Suprapubic skin (tissue), 4 donors: ENCODE measurements at regions not wholly inside any gene's neighbourhood (a gene's known extent, or its start where the extent isn't known, plus 50 kb on each side); places are given as distances from the start of the nearest gene placed in this dataset.

Experiments
- DNase-seq, 2 donors: peaks; one replicate each; pipeline ENCODE4 v3.0.0-alpha.2; 2019; ENCODE audit warnings: low spot score in 2 of 2
- H3K27ac ChIP-seq: fragments of 200-600 bp; sonication (generic); one replicate; pipeline ENCODE4 v1.5.1; 2019
- H3K27me3 ChIP-seq: fragments of 200-600 bp; sonication (generic); one replicate; pipeline ENCODE4 v1.5.1; 2019
- H3K36me3 ChIP-seq: fragments of 200-600 bp; sonication (generic); one replicate; pipeline ENCODE4 v1.5.1; 2019
- H3K4me1 ChIP-seq: fragments of 200-600 bp; sonication (generic); one replicate; pipeline ENCODE4 v1.5.1; 2019
- H3K4me3 ChIP-seq: fragments of 200-600 bp; sonication (generic); one replicate; pipeline ENCODE4 v1.5.1; 2019; ENCODE audit warnings: mild to moderate bottlenecking
- H3K9me3 ChIP-seq: fragments of 200-600 bp; sonication (generic); one replicate; pipeline ENCODE4 v1.5.1; 2019
- EP300 ChIP-seq: sonication (generic); formaldehyde crosslinking; IDR thresholded peaks from one replicate; pipeline ENCODE4 v1.6.1; 2017; ENCODE audit warnings: antibody characterized with exemption
- POLR2A ChIP-seq, 2 donors: fragments of 450-650 bp; IDR thresholded peaks; one replicate each; pipeline ENCODE4 v1.6.1; 2017; ENCODE audit warnings: antibody characterized with exemption in 2 of 2, mild to moderate bottlenecking in 2 of 2, moderate library complexity in 2 of 2
- POLR2AphosphoS5 ChIP-seq, 3 donors: sonication (generic); formaldehyde crosslinking; IDR thresholded peaks; one replicate each; pipeline ENCODE4 v1.6.1; 2017; ENCODE audit warnings: antibody characterized with exemption in 3 of 3
- WGBS: methylation state at CpG from one replicate; pipeline ENCODE4 v1.1.5; 2018; 5-methylcytosine and 5-hydroxymethylcytosine counted together
- TF ChIP-seq, protein P1 (sequence below), 2 donors: fragments of 200-600 bp in 1 of 2; fragments of 450-650 bp in 1 of 2; sonication (generic) in 1 of 2; IDR thresholded peaks; one replicate each; pipeline ENCODE4 v1.5.1; 2016 to 2019; ENCODE audit warnings: antibody characterized with exemption in 2 of 2, mild to moderate bottlenecking in 1 of 2, moderate library complexity in 1 of 2

DNA sequence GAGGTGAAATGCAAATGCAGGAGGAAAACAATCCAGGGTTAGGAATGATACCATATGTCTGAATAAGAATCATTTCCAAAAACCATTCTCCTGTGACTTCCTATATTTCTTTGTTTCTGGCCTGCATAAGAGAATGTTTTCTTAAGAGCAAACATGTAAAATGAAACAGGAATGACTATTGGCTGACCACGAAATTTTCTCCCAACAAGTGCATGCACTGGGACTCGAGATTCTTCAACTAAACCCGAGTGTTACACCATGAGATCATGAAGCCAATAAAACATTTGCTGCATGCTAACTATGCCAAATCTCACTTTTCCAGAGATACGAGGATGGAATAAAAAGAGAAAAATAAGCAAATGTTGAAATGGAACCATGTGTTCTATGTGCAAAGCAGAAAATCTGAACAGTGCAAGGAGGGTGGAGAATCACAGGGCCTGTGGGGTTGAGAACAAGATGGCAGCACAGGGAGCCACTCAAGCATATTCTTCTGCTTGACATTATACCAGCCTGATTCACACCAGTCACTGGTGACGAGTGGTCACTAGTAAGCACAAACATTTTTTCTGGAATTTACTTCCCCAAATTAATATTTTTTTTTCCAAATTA is 212.2 kb upstream of the FOXA2 start:
- DNase-seq, result no peak
- peak overlapping the region; percentile 3 for H3K27ac ChIP-seq
- no peaks in the 10 kb centered on the region for H3K9me3 ChIP-seq
- peaks cover 2% of the 10 kb centered on the region for H3K27me3 ChIP-seq
- 73% methylated on average over 5 of the region's 5 CpGs for WGBS
- TF ChIP-seq EP300 (no peak), POLR2A (IDR thresholded peaks at IDR 0.05) (no peak), POLR2AphosphoS5 (IDR thresholded peaks at IDR 0.05) (no peak)
- TF ChIP-seq, protein P1, sequence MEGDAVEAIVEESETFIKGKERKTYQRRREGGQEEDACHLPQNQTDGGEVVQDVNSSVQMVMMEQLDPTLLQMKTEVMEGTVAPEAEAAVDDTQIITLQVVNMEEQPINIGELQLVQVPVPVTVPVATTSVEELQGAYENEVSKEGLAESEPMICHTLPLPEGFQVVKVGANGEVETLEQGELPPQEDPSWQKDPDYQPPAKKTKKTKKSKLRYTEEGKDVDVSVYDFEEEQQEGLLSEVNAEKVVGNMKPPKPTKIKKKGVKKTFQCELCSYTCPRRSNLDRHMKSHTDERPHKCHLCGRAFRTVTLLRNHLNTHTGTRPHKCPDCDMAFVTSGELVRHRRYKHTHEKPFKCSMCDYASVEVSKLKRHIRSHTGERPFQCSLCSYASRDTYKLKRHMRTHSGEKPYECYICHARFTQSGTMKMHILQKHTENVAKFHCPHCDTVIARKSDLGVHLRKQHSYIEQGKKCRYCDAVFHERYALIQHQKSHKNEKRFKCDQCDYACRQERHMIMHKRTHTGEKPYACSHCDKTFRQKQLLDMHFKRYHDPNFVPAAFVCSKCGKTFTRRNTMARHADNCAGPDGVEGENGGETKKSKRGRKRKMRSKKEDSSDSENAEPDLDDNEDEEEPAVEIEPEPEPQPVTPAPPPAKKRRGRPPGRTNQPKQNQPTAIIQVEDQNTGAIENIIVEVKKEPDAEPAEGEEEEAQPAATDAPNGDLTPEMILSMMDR (IDR thresholded peaks at IDR 0.05), result no peak
- peaks cover 5% of the 10 kb centered on the region for H3K4me1 ChIP-seq
- H3K4me3 ChIP-seq, result no peak overlapping the region
- H3K36me3 ChIP-seq, result no peaks in the 10 kb centered on the region

DNA sequence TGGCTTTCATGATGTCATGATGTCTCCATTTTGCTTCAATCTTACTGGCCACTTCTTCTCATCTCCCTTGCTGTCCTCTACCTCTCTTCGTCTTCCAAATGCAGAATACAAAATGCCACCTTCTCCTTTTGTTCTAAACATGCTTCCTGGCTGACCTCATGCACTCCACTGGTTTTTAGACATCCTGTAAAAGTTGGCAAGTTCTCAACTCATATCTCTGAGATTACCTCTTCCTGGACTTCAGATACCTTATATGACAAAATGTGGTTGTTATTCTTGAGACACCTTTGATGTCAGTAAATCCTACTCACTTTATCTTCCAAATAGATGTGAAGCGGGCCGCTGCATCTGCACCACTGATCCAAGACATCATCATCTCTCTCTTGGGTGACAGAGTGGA is 212.7 kb upstream of the FOXA2 start:
- TF ChIP-seq POLR2A (IDR thresholded peaks at IDR 0.05), result no peak
- TF ChIP-seq, protein P1 (IDR thresholded peaks at IDR 0.05), result no peak
- no peak for TF ChIP-seq EP300
- no peak for TF ChIP-seq POLR2AphosphoS5 (IDR thresholded peaks at IDR 0.05)
- DNase-seq, result no peak
- Histone ChIP-seq H3K4me1 (peaks cover 5% of the 10 kb centered on the region), H3K4me3 (no peak overlapping the region), H3K27ac (no peak overlapping the region), H3K9me3 (no peaks in the 10 kb centered on the region), H3K27me3 (peaks cover under 1% of the 10 kb centered on the region), H3K36me3 (no peaks in the 10 kb centered on the region)
- 76% methylated on average over 3 of the region's 3 CpGs for WGBS

DNA sequence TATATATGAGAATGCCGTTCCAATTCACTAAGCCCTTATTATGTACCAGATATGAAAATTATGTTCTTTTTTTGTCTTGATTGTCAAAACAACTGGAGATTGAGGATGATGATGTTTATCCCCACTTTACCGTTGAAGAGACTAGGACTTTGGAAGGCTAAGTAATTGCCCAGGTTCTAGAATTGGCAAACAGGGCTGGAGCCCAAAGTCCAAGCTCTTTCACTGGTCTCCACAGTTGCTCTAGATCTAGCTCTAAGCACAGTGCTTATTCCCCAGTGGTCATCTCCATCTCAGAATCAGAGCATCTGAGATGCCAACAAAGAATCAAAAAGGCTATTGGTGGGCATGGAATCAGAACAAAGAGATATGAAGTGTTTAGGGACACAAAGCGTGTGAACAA is 215.3 kb upstream of the FOXA2 start:
- Histone ChIP-seq H3K4me1 (peaks cover 5% of the 10 kb centered on the region), H3K9me3 (no peaks in the 10 kb centered on the region), H3K27me3 (no peaks in the 10 kb centered on the region), H3K4me3 (no peak overlapping the region), H3K27ac (no peak overlapping the region), H3K36me3 (no peaks in the 10 kb centered on the region)
- DNase-seq, result no peak
- 91% methylated on average over 3 of the region's 3 CpGs for WGBS
- TF ChIP-seq, protein P1 (IDR thresholded peaks at IDR 0.05), result no peak
- TF ChIP-seq POLR2AphosphoS5 (IDR thresholded peaks at IDR 0.05) (no peak), EP300 (no peak), POLR2A (IDR thresholded peaks at IDR 0.05) (no peak)

DNA sequence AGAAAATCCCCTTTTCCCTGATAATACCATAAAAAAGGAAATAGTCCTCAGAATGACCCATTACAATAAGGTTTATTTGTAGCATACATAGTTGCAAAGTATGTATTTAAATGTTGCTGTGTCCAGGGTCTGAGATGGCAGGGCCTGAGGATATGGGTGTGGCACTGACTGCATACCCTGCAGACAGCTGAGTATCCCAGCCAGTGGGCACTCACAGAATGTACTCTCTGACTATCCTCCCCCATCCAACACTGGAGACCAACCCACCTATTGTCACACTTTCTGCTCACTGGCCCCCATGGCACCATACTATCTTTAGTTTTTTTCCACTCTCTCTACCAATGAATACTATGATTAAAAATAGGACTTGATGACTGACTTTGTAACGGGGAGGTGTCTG is 215.8 kb upstream of the FOXA2 start:
- H3K9me3 ChIP-seq, result no peaks in the 10 kb centered on the region
- no peak for DNase-seq
- H3K4me1 ChIP-seq, result peaks cover 5% of the 10 kb centered on the region
- TF ChIP-seq POLR2A (IDR thresholded peaks at IDR 0.05), result no peak
- TF ChIP-seq POLR2AphosphoS5 (IDR thresholded peaks at IDR 0.05), result no peak
- no peak for TF ChIP-seq EP300
- TF ChIP-seq, protein P1 (IDR thresholded peaks at IDR 0.05), result no peak
- H3K4me3 ChIP-seq, result no peak overlapping the region
- no peaks in the 10 kb centered on the region for H3K36me3 ChIP-seq
- 84% methylated on average over 1 of the region's 1 CpG for WGBS
- no peak overlapping the region for H3K27ac ChIP-seq
- no peaks in the 10 kb centered on the region for H3K27me3 ChIP-seq

DNA sequence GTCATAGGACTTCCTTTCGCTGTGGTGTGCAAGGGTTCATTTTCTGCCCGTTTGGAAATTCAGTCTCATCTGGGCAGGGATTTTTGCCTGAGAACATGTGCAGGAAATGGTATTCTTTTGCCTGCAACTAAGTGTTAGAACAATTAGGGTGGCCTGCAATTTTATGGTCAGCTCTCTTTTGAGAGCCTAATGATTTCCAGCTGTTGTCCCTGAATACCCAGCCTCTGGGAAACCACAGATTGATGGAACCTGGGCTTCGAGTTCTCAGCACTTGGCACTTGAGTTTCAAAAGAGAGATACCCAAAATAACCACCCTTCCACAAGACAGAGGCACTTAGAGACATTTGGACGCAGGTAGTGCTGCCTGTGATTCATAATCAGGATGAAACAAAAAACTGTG is 217.2 kb upstream of the FOXA2 start:
- H3K4me3 ChIP-seq, result no peak overlapping the region
- no peaks in the 10 kb centered on the region for H3K9me3 ChIP-seq
- no peak for DNase-seq
- 46% methylated on average over 4 of the region's 4 CpGs for WGBS
- TF ChIP-seq POLR2AphosphoS5 (IDR thresholded peaks at IDR 0.05), result no peak
- no peak for TF ChIP-seq POLR2A (IDR thresholded peaks at IDR 0.05)
- no peak for TF ChIP-seq EP300
- TF ChIP-seq, protein P1 (IDR thresholded peaks at IDR 0.05), result no peak
- no peaks in the 10 kb centered on the region for H3K4me1 ChIP-seq
- no peaks in the 10 kb centered on the region for H3K27me3 ChIP-seq
- no peaks in the 10 kb centered on the region for H3K36me3 ChIP-seq
- no peak overlapping the region for H3K27ac ChIP-seq
